HG02973 (cell line): ENCODE measurements at regions not wholly inside any gene's neighbourhood (a gene's known extent, or its start where the extent isn't known, plus 50 kb on each side); places are given as distances from the start of the nearest gene placed in this dataset.
"Not testable (repeated sequence)": the region's sequence is repeated elsewhere in the genome, so short reads cannot be mapped to it uniquely, and the experiment has no call there.

ENCODE experiments used
- ATAC-seq: cut with Tn5 transposase; IDR thresholded peaks from one replicate; pipeline ENCODE4 v1.9.1; 2021; ENCODE audit warnings: moderate library complexity; ENCODE audit not compliant: unreplicated experiment

DNA sequence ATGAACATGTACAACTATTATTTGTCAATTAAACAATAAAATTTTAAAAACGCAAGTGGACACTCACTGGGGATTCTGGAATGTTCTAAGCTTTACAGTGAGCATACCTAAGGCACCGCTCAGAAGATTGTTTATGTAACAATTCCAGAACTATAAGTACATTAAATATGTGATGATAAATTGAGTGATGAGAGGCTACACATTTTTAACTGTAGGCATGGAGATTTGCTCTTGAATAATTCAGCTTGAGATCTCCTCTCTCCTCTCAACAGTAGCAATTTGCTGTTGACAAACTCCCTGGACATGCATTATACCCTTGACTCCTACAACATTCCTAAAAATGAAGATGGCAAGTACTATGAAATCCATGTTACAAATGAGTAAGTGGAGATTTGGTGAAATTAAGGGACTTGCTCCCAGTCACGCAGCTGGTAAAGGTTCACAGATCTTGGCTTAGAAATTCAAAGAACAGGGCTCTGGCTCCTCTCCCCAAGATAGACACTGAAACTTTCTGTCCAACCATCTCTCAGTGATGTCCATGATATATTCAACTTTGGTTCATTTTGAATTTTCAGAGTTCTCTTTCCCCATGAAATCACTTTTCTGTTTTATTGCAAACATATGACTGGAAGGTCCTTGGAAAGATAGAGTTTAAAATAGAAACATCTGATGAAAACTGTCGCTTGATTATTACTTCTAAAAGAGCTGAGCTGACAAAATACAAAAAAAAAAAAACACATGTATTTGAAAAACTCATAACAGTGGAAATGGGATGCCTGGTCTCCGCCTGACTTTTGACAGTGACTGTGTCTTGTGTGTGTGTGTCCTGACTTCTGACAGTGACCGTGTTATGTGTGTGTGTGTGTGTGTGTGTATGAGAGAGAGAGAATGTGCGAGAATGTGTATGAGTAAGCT is 488.3 kb downstream of the TNS3 start:
- ATAC-seq: no peak

GRCh38 chr7:47092336-47092735 is 489.6 kb downstream of the TNS3 start:
- no peak for ATAC-seq

DNA sequence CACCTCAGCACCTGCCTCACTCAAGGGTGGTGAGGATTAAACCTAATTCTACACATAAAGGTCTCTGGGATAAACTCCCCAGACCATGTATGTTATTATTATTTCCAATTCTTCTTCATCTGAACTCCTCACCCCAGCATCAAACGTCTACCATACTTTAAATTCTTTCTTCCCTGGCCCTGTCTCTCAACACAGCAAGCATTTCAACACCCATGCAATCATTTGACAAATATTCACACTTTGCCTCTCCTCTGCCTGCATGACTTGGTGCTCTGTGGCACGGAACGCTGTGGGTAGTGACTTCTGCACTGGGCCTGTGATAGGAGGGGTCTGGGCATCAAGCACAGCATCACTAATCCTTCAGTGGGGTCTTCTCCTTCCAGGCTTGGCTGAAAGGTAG is 490.8 kb downstream of the TNS3 start:
- no peak for ATAC-seq

DNA sequence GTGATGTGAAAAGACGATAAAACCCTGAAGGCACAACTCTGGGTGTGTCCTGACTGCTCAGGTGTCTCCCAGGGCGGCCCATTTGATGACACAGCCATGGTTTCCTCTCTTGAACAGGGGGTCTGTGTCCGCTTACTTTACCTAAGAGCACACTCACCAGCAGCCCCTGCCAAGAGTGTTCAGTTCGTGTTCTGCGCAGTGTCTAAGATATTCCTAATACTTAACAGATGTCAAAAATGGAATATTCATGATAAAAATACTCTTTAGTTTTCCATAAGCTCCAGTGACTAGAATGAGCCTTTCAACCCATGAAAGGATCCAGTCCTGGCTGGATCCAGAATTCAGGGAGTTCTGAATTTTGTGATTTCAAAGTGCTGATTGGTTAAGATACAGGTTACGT is 492.4 kb downstream of the TNS3 start:
- no peak for ATAC-seq

- no peak for ATAC-seq
These were observed 492.9 kb downstream of the TNS3 start for GRCh38 chr7:47089068-47089417.

DNA sequence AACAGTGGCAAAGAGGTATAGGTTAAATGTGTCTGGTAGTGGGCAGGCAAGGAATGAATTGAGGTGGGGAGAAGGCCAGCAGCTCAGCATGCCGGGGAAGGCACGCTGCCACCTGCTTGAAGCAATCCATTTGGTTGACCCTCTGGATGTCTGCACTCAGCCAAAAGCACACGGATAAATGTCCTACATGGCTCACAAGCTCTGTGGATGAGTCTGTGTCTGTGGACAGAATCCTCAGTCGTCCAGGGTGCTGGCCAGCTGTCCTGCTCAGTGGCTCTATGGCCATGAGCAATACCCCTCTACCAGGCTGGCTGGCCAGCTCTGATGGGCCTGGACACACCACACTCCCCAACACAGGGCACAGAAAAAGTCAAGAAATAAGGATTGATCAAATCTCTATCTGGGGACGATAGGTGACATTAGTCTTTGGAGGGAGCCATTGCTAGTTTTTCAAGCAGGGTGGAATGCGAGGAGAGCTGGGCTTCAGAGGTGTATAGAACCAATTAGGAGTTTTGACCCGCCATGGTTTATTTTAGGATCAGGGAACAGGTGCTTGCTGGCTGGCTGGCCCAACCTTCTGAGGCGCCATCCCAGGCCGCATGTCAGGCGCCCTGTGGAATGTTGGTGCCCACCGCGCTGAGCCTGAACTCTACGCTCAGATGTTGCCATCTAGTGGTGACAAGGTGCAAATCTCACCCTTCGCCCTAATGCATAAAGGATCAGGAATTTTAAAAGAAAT is 493.4 kb downstream of the TNS3 start:
- ATAC-seq: no peak

DNA sequence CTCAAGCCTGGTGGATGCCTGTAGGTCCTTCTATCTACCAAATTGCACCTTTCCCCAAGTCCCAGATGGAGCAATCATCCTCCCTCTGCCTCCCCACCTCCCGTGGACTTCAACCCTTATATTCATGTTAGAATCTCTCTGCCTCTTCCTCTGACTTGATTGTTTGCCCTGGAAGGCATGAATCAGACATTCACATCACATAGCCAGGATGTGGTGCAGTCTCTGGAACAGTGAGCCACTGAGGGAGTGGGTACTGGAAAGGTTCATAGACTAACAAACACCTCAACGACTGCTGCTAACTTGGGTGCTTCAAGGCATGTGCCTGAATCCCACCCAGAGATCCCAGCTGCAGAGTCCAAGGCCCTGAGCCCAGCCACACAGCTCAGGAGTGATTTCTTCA is 494.0 kb downstream of the TNS3 start:
- ATAC-seq: no peak

DNA sequence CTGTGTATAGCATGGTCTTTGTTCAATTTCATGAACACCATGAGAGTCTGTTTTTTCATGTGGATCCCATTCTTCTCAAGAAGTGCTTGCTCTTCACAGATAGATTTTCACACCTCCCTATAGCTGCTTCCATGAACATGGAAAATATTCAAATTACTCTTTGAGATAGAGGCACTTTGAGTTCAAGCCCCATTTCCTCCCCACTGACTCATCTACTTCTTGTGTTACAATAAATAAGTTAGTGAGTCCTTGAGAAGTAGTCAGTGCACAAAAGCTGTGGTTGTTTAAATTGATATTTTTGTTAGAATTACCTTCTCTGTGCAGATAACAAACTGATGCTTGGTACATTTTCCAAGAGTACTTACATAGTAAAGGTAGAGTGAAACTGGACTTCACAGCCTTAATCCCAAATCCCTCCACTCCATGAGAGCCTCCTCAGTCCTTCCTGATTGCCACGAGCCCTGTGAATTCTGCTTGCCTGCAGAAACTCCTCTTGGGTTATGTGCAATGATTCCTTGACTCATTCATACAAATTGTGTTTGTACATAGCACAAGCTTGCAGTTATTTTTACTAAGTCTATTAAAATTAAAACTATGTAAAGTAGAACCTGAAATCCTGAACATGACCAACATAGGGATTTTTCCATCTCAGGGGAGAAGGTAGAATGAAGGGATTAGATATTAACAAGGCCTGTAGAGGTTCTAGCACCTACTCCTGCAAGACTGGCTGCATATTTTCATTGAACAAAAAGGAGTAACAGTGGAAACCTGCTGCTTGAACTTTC is 496.2 kb downstream of the TNS3 start:
- no peak for ATAC-seq

DNA sequence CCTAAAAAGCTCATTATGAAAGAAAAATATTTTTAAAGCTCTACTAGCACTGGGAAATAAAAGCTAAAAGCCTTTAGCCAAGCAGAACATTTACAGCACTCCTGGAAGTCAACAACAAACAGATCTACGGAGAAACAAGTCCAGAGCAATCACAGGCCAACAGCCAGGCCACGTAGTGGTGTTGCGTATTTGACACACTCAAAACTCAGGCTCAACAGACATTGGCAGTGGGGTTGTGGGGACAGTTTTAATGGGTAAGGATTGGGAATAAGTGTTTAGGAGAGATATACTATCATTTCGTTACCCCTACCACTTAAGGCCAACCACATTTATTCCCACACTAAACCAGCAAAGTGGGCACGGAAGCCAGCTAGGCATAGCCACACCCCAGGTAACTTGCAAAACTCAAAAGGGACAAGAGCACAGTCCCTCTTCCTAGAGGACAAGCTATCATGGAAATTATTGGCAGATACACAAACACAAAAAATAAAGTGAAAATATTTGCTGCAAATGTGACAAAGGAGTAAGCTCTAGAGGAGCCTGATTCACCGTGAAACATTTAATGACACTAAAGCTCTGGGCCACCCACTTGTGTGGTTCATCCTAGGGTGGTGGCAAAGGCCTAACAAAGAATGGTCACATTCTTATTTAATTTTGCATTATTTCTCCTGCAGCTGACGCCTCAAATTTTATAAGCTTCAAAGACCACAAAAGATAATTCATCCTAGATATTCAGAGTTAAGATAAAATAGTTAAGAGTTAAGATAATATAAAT is 498.2 kb downstream of the TNS3 start:
- ATAC-seq: no peak

GRCh38 chr7:47080816-47081215 is 501.1 kb downstream of the TNS3 start:
- no peak for ATAC-seq

DNA sequence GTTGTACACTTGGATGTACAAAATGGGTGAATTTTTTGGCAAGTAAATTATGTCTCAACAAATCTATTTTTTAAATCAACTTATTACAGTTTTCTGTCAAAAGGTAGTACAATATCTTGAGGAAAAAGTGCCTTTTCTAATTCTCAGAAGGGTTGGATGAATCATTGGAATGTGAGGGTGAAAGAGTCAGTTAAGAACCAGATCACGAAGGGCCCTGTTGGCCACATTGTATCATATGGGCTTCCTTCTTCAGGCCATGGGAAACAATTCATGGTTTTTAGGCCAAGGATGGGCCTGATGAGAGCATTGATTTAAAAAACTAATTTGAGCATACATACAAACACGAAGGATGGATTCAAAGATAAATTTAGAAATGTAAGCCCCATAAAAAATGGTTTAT is 503.7 kb downstream of the TNS3 start:
- no peak for ATAC-seq

- no peak for ATAC-seq
These were observed 507.2 kb downstream of the TNS3 start for GRCh38 chr7:47074702-47075153.

DNA sequence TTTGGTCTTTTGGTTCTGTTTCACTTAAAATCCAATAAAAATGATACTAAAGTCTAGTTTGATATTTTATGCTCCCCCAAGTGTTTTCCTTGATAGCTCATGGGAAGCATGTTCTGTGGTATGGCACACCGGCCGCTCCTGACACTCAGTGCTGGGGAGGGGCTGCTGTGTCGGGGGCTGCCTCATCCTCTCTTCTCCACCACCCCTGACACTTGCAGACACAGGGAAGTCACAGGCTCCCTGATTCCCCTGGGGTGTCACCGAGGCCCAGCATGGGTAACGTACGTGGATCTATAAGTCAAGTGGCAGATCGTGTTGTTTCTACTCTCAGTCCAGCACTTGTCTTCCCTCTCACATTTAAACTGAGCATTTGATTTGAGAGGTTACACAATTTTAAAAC is 508.6 kb downstream of the TNS3 start:
- ATAC-seq: no peak

DNA sequence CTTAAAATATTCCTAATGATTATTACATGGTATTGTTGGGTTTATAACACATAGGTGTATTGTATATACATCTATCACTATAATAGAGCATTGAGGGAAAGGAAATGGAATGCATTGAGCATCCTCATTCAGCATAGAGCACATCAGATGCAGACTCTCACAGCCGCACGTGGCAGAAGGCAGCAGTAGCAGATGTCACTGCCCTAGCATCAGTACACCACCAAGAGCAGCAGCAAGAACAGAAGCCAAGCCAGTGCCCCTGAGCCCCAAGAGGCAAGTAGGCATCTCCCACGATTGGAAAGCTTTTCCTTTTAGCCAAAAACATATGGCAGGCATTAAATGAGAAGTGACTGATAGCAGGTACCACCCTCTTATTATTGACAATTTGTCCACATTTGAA is 510.0 kb downstream of the TNS3 start:
- no peak for ATAC-seq

DNA sequence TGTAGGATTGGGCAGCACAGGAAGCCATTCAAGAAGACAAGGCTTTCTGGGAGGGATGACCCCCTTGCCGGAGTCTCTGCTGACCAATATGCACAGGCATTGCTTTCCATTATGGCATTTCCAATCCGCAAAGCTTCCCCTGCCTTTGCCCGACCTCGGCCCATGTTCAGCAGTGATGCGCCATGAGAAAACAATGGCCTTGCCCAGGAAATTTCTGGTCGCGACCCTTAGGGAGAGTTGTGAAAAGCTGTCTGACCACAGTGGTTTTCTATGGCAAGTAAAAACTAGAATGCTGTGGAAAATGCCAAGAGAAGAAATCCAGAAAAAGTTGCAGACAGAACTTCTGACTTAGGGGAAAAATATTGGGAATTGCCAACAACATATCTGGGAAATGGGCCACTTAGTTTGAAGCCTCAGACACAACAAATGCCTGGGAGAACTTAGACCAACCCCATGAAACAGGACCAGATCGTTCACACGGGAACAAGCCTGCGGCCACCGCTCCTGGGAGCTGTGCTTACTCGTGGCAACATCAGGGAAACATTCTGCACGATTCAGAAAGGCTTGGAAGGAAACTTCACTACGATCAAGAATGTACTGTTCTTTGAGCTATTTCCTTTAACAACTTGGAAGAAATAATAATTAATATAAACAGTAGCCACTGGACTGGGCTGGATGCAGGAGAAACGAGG is 512.4 kb downstream of the TNS3 start:
- ATAC-seq: no peak

- ATAC-seq: no peak
These were observed 514.8 kb downstream of the TNS3 start for GRCh38 chr7:47066976-47067614.

GRCh38 chr7:47056731-47057130 is 525.2 kb downstream of the TNS3 start:
- no peak for ATAC-seq

DNA sequence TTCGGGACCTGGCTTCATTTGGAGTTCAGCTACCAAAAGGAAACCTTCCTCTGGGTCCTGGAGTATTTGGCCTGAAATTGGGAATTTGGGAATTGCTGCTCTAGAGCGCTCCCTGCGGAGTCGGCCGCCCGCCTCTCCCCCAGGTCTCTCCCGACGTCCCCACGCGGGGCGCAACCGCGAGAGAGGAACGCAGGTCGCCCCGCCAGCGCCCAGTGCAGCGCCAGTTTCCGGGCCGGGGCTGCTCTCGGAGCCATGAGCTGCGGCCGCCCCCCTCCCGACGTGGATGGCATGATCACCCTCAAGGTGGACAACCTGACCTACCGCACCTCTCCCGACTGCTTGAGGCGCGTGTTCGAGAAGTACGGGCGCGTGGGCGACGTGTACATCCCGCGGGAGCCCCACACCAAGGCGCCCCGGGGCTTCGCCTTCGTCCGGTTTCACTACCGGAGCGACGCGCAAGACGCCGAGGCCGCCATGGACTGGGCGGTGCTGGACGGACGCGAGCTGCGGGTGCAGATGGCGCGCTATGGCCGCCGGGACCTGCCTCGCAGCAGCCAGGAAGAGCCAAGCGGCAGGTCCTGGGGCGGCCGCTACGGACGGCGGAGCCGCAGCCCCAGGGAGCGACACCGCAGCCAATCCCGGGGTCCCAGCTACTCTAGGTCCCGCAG is 529.2 kb downstream of the TNS3 start:
- not testable (repeated sequence) for ATAC-seq

DNA sequence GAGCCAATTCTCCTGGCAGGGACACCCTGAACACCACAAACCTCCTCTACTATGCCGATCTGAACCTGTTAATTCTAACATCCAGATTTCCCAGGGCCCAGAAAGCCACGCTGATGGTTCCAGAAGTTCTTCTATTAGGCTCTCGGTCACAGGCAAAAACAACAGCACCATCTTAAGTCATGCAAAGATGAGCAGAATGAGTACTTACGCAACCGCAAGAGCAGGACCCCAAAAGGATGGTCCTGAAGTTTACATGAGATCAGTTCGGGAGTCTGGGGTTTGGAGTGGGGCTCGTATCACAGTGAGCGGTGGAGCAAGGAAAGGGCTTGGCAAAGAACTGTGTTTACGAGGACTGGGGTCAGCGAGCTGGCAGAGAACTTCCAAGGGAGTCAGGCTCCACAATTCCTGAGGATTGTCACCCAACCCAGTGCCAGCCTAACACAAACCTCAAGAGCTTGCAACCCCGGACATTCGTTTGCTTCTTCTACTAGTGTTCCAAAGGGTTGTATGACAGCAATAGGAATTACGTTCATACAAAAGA is 532.6 kb downstream of the TNS3 start:
- no peak for ATAC-seq
